HG03575 (cell line): ENCODE measurements at regions not wholly inside any gene's neighbourhood (a gene's known extent, or its start where the extent isn't known, plus 50 kb on each side); places are given as distances from the start of the nearest gene placed in this dataset.

Experiments
- ATAC-seq: cut with Tn5 transposase; IDR thresholded peaks from one replicate; pipeline ENCODE4 v1.9.1; 2021; ENCODE audit not compliant: unreplicated experiment, insufficient number of reproducible peaks, low FRiP score; ENCODE audit errors: extremely low read depth

DNA sequence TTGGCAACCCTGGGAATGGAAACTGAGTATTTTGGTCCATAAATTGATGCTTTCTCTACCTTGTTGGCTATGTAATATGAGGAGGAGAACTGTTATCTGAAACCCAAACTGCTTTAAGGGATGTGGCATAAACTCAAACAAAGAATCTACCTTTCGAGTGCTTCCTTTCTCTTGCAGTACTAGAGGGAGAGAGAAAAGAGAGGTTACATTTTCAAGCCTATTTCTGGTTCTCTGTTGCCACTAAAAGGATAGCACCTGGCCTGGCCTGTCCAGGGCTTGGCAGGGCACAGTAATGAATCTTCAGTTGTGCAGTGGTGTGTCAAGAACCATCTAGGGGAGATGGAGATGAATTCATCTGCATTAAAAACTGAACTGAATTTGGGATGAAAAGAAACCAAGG, 308.6 kb downstream of the PTTG2 start:
- no peak for ATAC-seq

DNA sequence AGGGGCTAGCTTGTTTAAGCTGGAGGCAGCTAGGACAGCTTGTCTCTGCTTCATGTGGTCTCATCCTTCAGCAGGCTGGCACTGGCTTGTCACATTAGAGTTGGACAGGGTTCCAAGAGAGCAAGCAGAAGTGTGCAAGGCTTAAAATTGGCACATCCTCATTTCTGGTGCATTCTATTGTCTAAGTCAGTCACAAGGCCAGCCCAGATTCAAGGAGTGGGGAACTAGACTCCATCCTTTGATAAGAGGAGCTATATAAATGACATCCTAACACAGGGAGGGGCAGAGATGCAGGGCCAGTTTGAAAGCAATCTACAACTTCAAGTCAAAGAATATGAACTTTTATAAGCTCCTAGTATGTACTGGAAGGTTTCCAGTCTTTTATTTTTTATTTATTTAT, 313.2 kb downstream of the PTTG2 start:
- no peak for ATAC-seq

DNA sequence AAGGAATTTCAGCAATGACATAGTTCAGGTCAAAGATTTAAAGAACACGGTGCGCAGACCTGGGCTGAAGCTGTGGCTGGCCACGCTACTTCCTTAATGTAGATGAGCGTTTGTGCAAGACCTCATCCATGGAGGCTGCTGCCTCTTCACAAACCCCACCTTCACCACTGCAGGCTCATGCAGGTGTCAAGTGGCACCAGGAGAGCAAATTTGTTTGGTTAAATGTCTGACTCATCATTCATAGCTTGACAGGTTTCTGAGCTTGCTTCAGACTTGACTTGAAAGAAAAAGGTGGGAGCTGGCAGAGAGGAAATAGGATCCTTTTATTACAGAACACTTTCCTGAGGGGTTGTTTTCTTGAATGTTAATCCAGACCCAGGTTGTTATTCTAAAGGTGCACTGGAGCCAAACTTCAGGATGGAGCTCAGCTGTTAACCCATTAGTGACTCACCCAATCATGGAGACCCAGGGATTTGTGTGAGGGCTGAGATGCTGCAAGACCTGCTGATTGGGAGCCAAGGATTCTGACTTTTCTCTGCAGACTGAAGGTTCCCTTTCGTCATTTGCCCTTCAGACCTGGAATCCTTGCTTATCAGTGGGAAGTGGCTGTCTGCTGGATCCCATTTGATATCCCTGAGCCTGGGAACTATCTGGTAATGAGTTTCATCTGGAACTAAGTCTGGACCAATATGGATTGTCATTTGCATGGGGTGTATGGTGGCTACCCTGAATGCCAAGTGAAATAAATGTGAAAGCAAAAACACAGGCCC, 315.3 kb downstream of the PTTG2 start:
- no peak for ATAC-seq

- ATAC-seq = no peak
These were observed 318.1 kb downstream of the PTTG2 start for GRCh38 chr4:38278255-38278654.

- no peak for ATAC-seq
These were observed 318.9 kb downstream of the PTTG2 start for GRCh38 chr4:38279077-38279476.

- ATAC-seq = no peak
These were observed 319.6 kb downstream of the PTTG2 start for GRCh38 chr4:38279650-38280322.

GRCh38 chr4:38280323-38280706, 320.1 kb downstream of the PTTG2 start:
- ATAC-seq = no peak

GRCh38 chr4:38281371-38282071, 321.3 kb downstream of the PTTG2 start:
- ATAC-seq = no peak

GRCh38 chr4:38283724-38284123, 323.5 kb downstream of the PTTG2 start:
- ATAC-seq = no peak

GRCh38 chr4:38284294-38285030, 324.3 kb downstream of the PTTG2 start:
- ATAC-seq = no peak

GRCh38 chr4:38287101-38287851, 327.1 kb downstream of the PTTG2 start:
- no peak for ATAC-seq

DNA sequence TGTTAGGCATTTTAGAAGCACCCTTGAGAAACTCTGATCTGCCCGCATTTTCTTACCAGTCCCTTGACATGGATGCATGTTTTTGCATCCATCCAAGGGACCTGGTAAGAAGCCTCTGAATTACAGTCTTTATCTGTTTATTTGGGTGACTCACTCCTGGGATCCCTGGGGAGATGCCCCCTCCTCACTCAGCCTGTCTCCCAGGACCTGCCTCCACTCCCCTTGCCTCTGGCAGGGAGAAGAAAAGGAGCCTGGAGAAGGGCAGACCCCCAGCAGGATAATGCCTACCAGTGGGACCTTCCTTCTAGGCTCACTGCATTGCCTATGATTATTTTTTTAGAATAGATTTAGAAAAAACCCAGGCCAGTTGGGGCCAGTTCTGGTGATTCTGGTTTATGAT, 329.4 kb downstream of the PTTG2 start:
- ATAC-seq = no peak

GRCh38 chr4:38290366-38290765, 330.2 kb downstream of the PTTG2 start:
- ATAC-seq = no peak

DNA sequence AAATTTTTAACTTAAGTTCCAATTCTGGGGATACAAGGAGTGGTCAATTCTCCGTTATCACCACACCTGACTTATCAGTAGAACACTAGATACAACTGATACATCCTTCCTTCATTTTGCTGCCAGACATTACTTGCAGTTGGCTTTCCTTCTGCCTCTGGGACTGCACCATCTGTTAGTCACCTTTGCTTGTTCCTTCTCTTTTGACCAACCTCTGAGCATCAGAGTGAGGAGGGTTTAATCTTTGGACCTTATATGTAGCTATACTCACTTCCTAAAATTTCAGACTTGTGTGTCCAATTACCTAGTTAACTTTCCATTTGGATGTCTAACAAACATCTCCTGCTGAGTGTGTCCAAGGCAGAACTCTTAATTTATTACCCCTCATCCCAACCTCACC, 330.7 kb downstream of the PTTG2 start:
- ATAC-seq = no peak

DNA sequence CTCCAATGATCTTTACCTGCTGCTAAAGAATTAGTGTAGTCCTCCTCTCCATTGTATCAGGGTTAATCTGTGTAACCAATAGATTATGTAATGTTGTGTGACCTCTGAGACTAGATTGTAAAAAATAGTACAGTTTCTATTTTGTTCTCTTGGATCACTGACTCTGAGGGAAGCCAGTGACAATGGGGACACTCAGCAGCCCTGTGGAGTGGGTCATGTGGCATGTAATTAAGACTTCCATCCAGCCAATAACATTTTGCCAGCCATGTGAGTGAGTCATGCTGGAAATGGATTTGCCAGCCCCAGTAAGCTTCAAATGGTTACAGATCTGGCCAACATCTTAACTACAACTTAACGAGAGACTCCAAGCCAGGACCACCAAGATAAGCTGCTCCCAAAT, 332.3 kb downstream of the PTTG2 start:
- no peak for ATAC-seq

GRCh38 chr4:38294238-38294637, 334.0 kb downstream of the PTTG2 start:
- no peak for ATAC-seq

DNA sequence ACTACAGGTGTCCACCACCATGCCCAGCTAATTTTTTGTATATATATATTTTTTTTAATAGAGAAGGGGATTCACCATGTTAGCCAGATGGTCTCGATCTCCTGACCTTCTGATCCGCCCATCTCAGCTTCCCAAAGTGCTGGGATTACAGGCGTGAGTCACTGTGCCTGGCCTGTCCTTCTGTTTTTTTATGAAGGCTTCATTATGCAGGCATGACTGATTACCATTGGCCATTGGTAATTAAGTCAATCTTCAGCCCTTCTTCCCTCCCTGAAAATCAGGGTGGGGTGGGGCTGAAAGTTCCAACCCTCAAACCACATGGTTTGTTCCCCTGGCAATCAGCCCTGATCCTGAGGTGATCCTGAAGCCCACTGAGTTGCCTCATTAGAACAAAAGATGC, 336.9 kb downstream of the PTTG2 start:
- ATAC-seq = no peak

GRCh38 chr4:38298868-38299713, 338.9 kb downstream of the PTTG2 start:
- no peak for ATAC-seq
